Hepatocyte (in vitro differentiated cells): ENCODE measurements at regions not wholly inside any gene's neighbourhood (a gene's known extent, or its start where the extent isn't known, plus 50 kb on each side); places are given as distances from the start of the nearest gene placed in this dataset.
A peak's percentile ranks its signal among the peaks of the same experiment; 100 is the strongest.

Experiments used
- DNase-seq: peaks from one replicate; pipeline ENCODE4 v3.0.0-alpha.2; 2016; ENCODE audit warnings: low spot score
- H2AFZ ChIP-seq: fragments of 200-600 bp; sonication (generic); 2 replicates; pipeline ENCODE4 v1.6.0; 2016; ENCODE audit warnings: antibody characterized with exemption, mild to moderate bottlenecking
- H3K27ac ChIP-seq: fragments of 200-600 bp; sonication (generic); 2 replicates; pipeline ENCODE4 v1.5.1; 2016; ENCODE audit warnings: mild to moderate bottlenecking
- H3K27me3 ChIP-seq: fragments of 200-600 bp; sonication (generic); 2 replicates; pipeline ENCODE4 v1.6.1; 2016
- H3K36me3 ChIP-seq: fragments of 200-600 bp; sonication (generic); replicated peaks from 2 replicates; pipeline ENCODE4 v1.5.1; 2016; ENCODE audit warnings: low read depth; ENCODE audit not compliant: insufficient read depth
- H3K4me1 ChIP-seq: fragments of 200-600 bp; sonication (generic); 2 replicates; pipeline ENCODE4 v1.5.1; 2016; ENCODE audit warnings: mild to moderate bottlenecking, moderate library complexity; ENCODE audit not compliant: insufficient read depth
- H3K4me2 ChIP-seq: fragments of 200-600 bp; sonication (generic); 2 replicates; pipeline ENCODE4 v1.6.0; 2016
- H3K4me3 ChIP-seq: fragments of 200-600 bp; sonication (generic); 2 replicates; pipeline ENCODE4 v1.5.1; 2016; ENCODE audit warnings: mild to moderate bottlenecking
- H3K79me2 ChIP-seq: fragments of 200-600 bp; sonication (generic); 2 replicates; pipeline ENCODE4 v1.6.0; 2017; ENCODE audit warnings: mild to moderate bottlenecking
- H3K9me2 ChIP-seq: fragments of 200-600 bp; sonication (generic); replicated peaks from 2 replicates; pipeline ENCODE4 v1.6.0; 2017; ENCODE audit warnings: mild to moderate bottlenecking; ENCODE audit not compliant: insufficient read depth
- H3K9me3 ChIP-seq: fragments of 200-600 bp; sonication (generic); 2 replicates; pipeline ENCODE4 v1.5.1; 2016; ENCODE audit warnings: low read depth, mild to moderate bottlenecking
- H4K20me1 ChIP-seq: fragments of 200-600 bp; sonication (generic); 2 replicates; pipeline ENCODE4 v1.6.0; 2016; ENCODE audit warnings: mild to moderate bottlenecking; ENCODE audit not compliant: insufficient read depth, poor library complexity, severe bottlenecking
- EZH2 ChIP-seq: fragments of 200-600 bp; sonication (generic); IDR thresholded peaks from 2 replicates; pipeline ENCODE4 v1.6.1; 2016; ENCODE audit warnings: antibody characterized with exemption, mild to moderate bottlenecking, borderline replicate concordance
- EZH2phosphoT487 ChIP-seq: fragments of 200-600 bp; sonication (generic); IDR thresholded peaks from one replicate; pipeline ENCODE4 v1.6.1; 2018; ENCODE audit warnings: antibody characterized with exemption, mild to moderate bottlenecking, low read depth, moderate library complexity; ENCODE audit not compliant: unreplicated experiment, severe bottlenecking
- WGBS: methylation state at CpG from one replicate; pipeline ENCODE4 v1.1.6; 2016; ENCODE audit warnings: low lambda C conversion rate; ENCODE audit errors: missing lambda C conversion rate; 5-methylcytosine and 5-hydroxymethylcytosine counted together
- TF ChIP-seq, protein P1 (sequence below): fragments of 200-600 bp; sonication (generic); IDR thresholded peaks from 2 replicates; pipeline ENCODE4 v1.5.1; 2016; ENCODE audit warnings: antibody characterized with exemption, mild to moderate bottlenecking; ENCODE audit not compliant: poor library complexity

DNA sequence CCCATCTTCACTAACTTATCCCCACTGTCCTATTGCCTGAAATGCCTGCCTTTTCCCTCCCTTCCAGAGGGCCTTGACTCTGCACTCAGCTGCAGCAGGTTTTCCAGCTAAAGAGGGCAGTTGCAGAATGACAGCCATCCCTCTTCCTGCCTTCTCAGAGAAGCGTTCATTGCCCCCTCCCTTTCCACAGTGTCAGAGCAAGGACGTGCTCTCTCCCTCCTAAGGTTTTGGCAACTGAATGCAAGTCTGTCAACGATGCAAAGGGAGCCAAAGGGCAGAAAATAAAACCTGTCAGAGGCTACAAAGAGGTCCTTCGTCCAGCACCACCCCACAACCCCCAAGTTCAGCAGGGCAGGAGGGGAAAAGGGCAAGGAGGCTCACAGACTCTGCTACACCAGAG, 230.1 kb upstream of the THBS1 start:
- 58% methylated on average over 4 of the region's 4 CpGs for WGBS
- TF ChIP-seq EZH2 (no peak), EZH2phosphoT487 (no peak)
- TF ChIP-seq, protein P1, sequence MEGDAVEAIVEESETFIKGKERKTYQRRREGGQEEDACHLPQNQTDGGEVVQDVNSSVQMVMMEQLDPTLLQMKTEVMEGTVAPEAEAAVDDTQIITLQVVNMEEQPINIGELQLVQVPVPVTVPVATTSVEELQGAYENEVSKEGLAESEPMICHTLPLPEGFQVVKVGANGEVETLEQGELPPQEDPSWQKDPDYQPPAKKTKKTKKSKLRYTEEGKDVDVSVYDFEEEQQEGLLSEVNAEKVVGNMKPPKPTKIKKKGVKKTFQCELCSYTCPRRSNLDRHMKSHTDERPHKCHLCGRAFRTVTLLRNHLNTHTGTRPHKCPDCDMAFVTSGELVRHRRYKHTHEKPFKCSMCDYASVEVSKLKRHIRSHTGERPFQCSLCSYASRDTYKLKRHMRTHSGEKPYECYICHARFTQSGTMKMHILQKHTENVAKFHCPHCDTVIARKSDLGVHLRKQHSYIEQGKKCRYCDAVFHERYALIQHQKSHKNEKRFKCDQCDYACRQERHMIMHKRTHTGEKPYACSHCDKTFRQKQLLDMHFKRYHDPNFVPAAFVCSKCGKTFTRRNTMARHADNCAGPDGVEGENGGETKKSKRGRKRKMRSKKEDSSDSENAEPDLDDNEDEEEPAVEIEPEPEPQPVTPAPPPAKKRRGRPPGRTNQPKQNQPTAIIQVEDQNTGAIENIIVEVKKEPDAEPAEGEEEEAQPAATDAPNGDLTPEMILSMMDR: no peak
- DNase-seq: no peak
- H3K79me2 ChIP-seq: no peaks in the 10 kb centered on the region
- no peaks in the 10 kb centered on the region for H3K9me3 ChIP-seq
- H3K4me3 ChIP-seq: no peak overlapping the region
- no peak overlapping the region for H3K4me2 ChIP-seq
- no peaks in the 10 kb centered on the region for H3K4me1 ChIP-seq
- H3K36me3 ChIP-seq: no peaks in the 10 kb centered on the region
- no peaks in the 10 kb centered on the region for H4K20me1 ChIP-seq
- H3K27ac ChIP-seq: no peak overlapping the region
- H2AFZ ChIP-seq: no peak overlapping the region
- H3K27me3 ChIP-seq: no peaks in the 10 kb centered on the region
- no peaks in the 10 kb centered on the region for H3K9me2 ChIP-seq

DNA sequence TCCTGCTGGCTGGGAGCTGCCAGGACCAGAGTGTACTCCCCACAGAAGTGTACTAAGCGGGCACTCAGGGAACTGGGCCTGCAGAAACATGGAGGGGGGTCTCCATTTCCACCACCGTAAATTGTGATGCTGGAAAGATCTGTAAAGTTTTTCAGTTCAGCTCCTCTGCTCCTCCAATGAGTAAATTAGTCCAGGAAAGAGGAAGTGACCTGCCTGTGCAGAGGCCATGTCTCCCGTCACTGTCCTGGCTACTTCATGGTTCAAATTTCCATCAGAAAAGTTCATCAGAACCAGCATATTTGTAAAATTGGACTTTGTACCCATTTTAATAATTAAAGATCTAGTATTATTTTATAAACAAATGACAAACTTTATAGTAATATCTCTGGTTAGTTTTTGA, 226.7 kb upstream of the THBS1 start:
- Histone ChIP-seq H3K27me3 (no peaks in the 10 kb centered on the region), H3K79me2 (no peaks in the 10 kb centered on the region), H3K27ac (no peak overlapping the region), H3K36me3 (no peaks in the 10 kb centered on the region), H3K4me3 (no peak overlapping the region), H2AFZ (no peak overlapping the region), H3K4me2 (no peak overlapping the region), H3K9me2 (no peaks in the 10 kb centered on the region), H4K20me1 (no peaks in the 10 kb centered on the region), H3K9me3 (no peaks in the 10 kb centered on the region), H3K4me1 (peaks cover 15% of the 10 kb centered on the region)
- TF ChIP-seq EZH2 (no peak), EZH2phosphoT487 (no peak)
- TF ChIP-seq, protein P1: no peak
- DNase-seq: no peak
- WGBS: 93% methylated on average over 3 of the region's 3 CpGs

DNA sequence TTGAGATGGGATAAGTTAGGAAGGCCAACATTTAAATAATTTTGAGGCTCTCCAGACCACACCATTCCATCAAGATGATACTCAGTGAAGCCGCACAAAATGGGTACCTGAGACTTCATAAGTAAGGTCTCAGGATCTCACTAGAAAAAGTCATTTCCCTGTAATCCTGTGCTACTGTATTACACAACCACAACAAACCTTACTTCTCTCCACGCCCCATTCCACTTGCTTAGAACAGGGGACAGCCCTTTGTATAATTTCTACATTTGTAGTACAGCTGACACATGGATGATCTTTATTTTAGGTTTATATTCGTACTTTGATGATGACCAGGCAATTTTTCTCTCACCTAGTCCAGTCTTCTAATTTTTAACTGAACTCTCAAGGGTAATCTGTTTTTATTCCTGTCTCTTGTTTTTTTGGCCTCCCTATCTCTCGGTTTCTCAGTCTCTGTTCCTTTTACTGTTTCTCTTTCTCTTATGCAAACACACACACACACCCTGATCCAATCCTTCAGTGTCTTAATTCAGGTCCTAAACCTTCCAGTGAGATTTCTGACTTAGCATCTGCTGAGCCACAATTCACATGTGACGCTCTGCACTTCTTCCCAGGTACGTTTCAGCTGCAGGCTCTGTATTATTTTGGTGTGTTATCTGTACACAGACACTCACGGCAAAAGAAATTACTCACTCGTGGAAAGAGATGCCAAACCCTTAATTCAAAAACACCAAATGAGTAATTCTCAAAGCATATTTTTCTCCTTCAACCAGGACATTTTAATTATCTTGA, 223.2 kb upstream of the THBS1 start:
- Histone ChIP-seq H3K4me1 (peaks cover 15% of the 10 kb centered on the region), H3K79me2 (no peaks in the 10 kb centered on the region), H3K4me3 (no peak overlapping the region), H3K9me2 (no peaks in the 10 kb centered on the region), H3K36me3 (no peaks in the 10 kb centered on the region), H3K4me2 (no peak overlapping the region), H3K9me3 (no peaks in the 10 kb centered on the region), H3K27ac (peak overlapping the region; percentile 59), H4K20me1 (no peaks in the 10 kb centered on the region), H2AFZ (no peak overlapping the region), H3K27me3 (no peaks in the 10 kb centered on the region)
- WGBS: 61% methylated on average over 8 of the region's 8 CpGs
- TF ChIP-seq EZH2phosphoT487 (no peak), EZH2 (no peak)
- TF ChIP-seq, protein P1: no peak
- DNase-seq: no peak
